Activated CD4-positive, alpha-beta memory T cell treated with anti-CD3 and anti-CD28 coated beads for 36 hours (primary cell): ENCODE measurements at regions not wholly inside any gene's neighbourhood (a gene's known extent, or its start where the extent isn't known, plus 50 kb on each side); places are given as distances from the start of the nearest gene placed in this dataset.

Experiments used
- CTCF ChIA-PET: fragments of 350-600 bp; sonication (Branson Sonifier 250); formaldehyde crosslinking; loops from one replicate; lab custom pipeline; 2021; ENCODE audit warnings: antibody characterized with exemption, inconsistent platforms; lab: Charles Lee
- POLR2A ChIA-PET: fragments of 350-600 bp; sonication (Branson Sonifier 250); formaldehyde crosslinking; loops from one replicate; lab custom pipeline; 2021; ENCODE audit warnings: antibody characterized with exemption; lab: Charles Lee
- DNase-seq: peaks from one replicate; pipeline ENCODE4 v3.0.0-alpha.2; 2020
- H3K27ac Mint-ChIP-seq: one replicate; pipeline ENCODE4 v1.8.0; 2021; ENCODE audit warnings: mixed read lengths
- H3K27me3 Mint-ChIP-seq: one replicate; pipeline ENCODE4 v1.8.0; 2021; ENCODE audit warnings: mixed read lengths
- H3K36me3 Mint-ChIP-seq: one replicate; pipeline ENCODE4 v1.8.0; 2021; ENCODE audit warnings: mixed read lengths
- H3K4me1 Mint-ChIP-seq: one replicate; pipeline ENCODE4 v1.8.0; 2021; ENCODE audit warnings: low read depth, mixed read lengths
- H3K4me3 Mint-ChIP-seq: one replicate; pipeline ENCODE4 v1.8.0; 2021; ENCODE audit warnings: mild to moderate bottlenecking, mixed read lengths
- H3K9me3 Mint-ChIP-seq: one replicate; pipeline ENCODE4 v1.8.0; 2021; ENCODE audit warnings: mixed read lengths
- intact Hi-C: fragments of 100-400 bp; cut with micrococcal nuclease; formaldehyde crosslinking; loops from one replicate; pipeline ENCODE4 v1.15.1; 2023

DNA sequence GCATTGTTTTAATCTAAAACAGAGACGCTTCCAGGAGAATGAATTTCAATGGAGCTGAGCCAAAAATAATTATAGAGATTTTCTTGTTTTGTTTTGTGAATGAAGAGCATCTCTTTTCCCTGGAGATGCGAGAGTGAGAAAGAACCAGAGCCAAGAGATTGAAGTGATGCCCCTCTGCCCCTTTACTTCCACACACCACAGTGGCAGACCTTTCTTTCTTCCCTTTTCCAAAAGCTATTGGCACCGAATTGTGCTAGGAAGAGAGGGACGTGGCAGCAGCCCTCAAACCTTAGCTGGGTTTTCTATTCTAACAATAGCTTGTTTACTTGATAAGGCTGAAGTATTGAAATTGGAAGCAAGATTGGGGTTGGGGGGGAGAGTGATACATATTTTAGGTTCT, 133.0 kb upstream of the TMEM161B start:
- DNase-seq, result no peak
- Mint-ChIP-seq H3K4me1 (no peaks in the 10 kb centered on the region), H3K27me3 (peaks cover 8% of the 10 kb centered on the region), H3K9me3 (no peaks in the 10 kb centered on the region), H3K27ac (no peak overlapping the region), H3K4me3 (no peak overlapping the region), H3K36me3 (no peaks in the 10 kb centered on the region)
- intact Hi-C loops, result no loop called here
- ChIA-PET CTCF (no interaction called here), POLR2A (no interaction called here)

GRCh38 chr5:88401228-88401627, 132.6 kb upstream of the TMEM161B start:
- DNase-seq, result no peak
- Mint-ChIP-seq H3K4me1 (no peaks in the 10 kb centered on the region), H3K36me3 (no peaks in the 10 kb centered on the region), H3K27me3 (peaks cover 12% of the 10 kb centered on the region), H3K4me3 (no peak overlapping the region), H3K9me3 (no peaks in the 10 kb centered on the region), H3K27ac (no peak overlapping the region)
- ChIA-PET CTCF (no interaction called here), POLR2A (no interaction called here)
- intact Hi-C loops, result no loop called here

DNA sequence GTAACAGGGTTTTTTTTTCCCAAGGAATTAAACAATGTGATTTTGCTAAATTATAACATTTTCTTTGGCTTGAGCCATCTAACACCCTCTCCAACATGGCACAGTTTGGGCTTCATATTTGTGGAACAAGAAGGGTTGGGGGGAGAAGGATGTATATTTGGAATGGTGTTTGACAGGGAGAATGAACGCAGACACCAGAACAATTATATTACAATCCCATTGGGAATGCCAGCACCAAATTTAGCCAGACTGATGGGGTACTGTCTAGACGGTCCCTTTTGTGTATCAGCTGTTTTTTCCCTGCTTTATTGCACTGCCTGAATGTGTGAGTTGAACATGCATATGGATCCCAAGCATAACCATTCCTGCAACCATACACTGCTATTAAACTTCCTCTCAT, 130.9 kb upstream of the TMEM161B start:
- CTCF ChIA-PET, result no interaction called here
- no peak overlapping the region for H3K4me3 Mint-ChIP-seq
- H3K9me3 Mint-ChIP-seq, result no peaks in the 10 kb centered on the region
- DNase-seq, result no peak
- intact Hi-C loops, result no loop called here
- POLR2A ChIA-PET, result no interaction called here
- no peaks in the 10 kb centered on the region for H3K4me1 Mint-ChIP-seq
- H3K27me3 Mint-ChIP-seq, result peaks cover 14% of the 10 kb centered on the region
- no peak overlapping the region for H3K27ac Mint-ChIP-seq
- H3K36me3 Mint-ChIP-seq, result no peaks in the 10 kb centered on the region

GRCh38 chr5:88398316-88398715, 129.7 kb upstream of the TMEM161B start:
- ChIA-PET CTCF (no interaction called here), POLR2A (no interaction called here)
- intact Hi-C loops, result no loop called here
- DNase-seq, result no peak
- Mint-ChIP-seq H3K9me3 (no peaks in the 10 kb centered on the region), H3K27me3 (peaks cover 14% of the 10 kb centered on the region), H3K36me3 (no peaks in the 10 kb centered on the region), H3K4me3 (no peak overlapping the region), H3K27ac (no peak overlapping the region), H3K4me1 (no peaks in the 10 kb centered on the region)

GRCh38 chr5:88396751-88397281, 128.2 kb upstream of the TMEM161B start:
- intact Hi-C loops, result no loop called here
- CTCF ChIA-PET, result no interaction called here

GRCh38 chr5:88396000-88396535, 127.4 kb upstream of the TMEM161B start:
- H3K4me3 Mint-ChIP-seq, result no peak overlapping the region
- no peaks in the 10 kb centered on the region for H3K36me3 Mint-ChIP-seq
- H3K4me1 Mint-ChIP-seq, result no peaks in the 10 kb centered on the region
- CTCF ChIA-PET, result no interaction called here
- POLR2A ChIA-PET, result no interaction called here
- no peak overlapping the region for H3K27ac Mint-ChIP-seq
- H3K9me3 Mint-ChIP-seq, result no peaks in the 10 kb centered on the region
- no peak for DNase-seq
- intact Hi-C loops, result no loop called here
- H3K27me3 Mint-ChIP-seq, result peaks cover 15% of the 10 kb centered on the region

More at GRCh38 chr5:88396751-88397281, 128.2 kb upstream of the TMEM161B start:
- POLR2A ChIA-PET, result interaction anchor here (0.6 kb wide), 1 partner anchor 968 kb away, joined by 3 read pairs; no protein-coding TSS in a partner anchor
- no peak overlapping the region for H3K4me3 Mint-ChIP-seq
- H3K9me3 Mint-ChIP-seq, result no peaks in the 10 kb centered on the region
- H3K36me3 Mint-ChIP-seq, result no peaks in the 10 kb centered on the region
- DNase-seq, result no peak
- H3K27ac Mint-ChIP-seq, result no peak overlapping the region
- no peaks in the 10 kb centered on the region for H3K4me1 Mint-ChIP-seq
- H3K27me3 Mint-ChIP-seq, result peaks cover 14% of the 10 kb centered on the region

- no peaks in the 10 kb centered on the region for H3K4me1 Mint-ChIP-seq
- peaks cover 16% of the 10 kb centered on the region for H3K27me3 Mint-ChIP-seq
- intact Hi-C loops, result no loop called here
- DNase-seq, result no peak
- POLR2A ChIA-PET, result no interaction called here
- no peaks in the 10 kb centered on the region for H3K9me3 Mint-ChIP-seq
- H3K36me3 Mint-ChIP-seq, result no peaks in the 10 kb centered on the region
- no peak overlapping the region for H3K27ac Mint-ChIP-seq
- CTCF ChIA-PET, result no interaction called here
- H3K4me3 Mint-ChIP-seq, result no peak overlapping the region
Measured at GRCh38 chr5:88395264-88395663, 126.6 kb upstream of the TMEM161B start.

DNA sequence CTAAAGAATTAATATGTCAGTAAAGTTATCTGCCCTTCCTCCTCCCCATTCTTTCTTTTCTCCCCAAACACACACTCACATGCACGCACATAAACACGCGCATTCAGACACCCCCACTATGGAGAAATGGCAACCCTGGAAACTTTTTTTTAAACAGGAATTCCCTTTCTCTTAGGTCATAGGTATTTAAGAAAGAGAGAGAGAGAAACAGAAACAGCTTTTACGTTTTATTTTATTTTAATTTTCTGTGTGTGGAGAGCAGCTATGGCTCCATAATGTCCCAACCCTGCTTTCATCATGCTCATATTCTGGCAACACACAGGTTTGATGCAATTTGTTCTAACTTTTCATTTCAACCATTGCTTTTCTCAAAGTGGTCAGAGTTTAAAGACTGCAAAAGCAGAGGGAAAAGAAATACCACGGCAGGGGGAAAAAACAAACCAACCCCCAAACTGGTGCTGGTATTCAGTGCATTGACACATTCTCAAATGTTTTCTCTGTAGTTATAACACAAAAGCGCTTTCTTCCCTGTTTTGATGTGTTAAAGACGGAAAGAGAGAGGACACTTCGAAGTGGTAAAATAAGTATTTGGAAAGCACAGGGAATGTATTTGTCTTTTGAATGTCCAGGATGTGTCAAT, 126.0 kb upstream of the TMEM161B start:
- peaks cover 20% of the 10 kb centered on the region for H3K27me3 Mint-ChIP-seq
- no peak overlapping the region for H3K4me3 Mint-ChIP-seq
- no peaks in the 10 kb centered on the region for H3K9me3 Mint-ChIP-seq
- no peaks in the 10 kb centered on the region for H3K36me3 Mint-ChIP-seq
- ChIA-PET POLR2A (no interaction called here), CTCF (no interaction called here)
- H3K4me1 Mint-ChIP-seq, result no peaks in the 10 kb centered on the region
- no peak for DNase-seq
- intact Hi-C loops, result no loop called here
- H3K27ac Mint-ChIP-seq, result no peak overlapping the region

GRCh38 chr5:88393716-88394535, 125.3 kb upstream of the TMEM161B start:
- Mint-ChIP-seq H3K27ac (no peak overlapping the region), H3K9me3 (no peaks in the 10 kb centered on the region), H3K4me1 (no peaks in the 10 kb centered on the region), H3K4me3 (no peak overlapping the region), H3K36me3 (no peaks in the 10 kb centered on the region), H3K27me3 (peaks cover 20% of the 10 kb centered on the region)
- ChIA-PET CTCF (no interaction called here), POLR2A (no interaction called here)
- DNase-seq, result no peak
- intact Hi-C loops, result no loop called here

GRCh38 chr5:88393042-88393441, 124.4 kb upstream of the TMEM161B start:
- intact Hi-C loops, result no loop called here
- peaks cover 20% of the 10 kb centered on the region for H3K27me3 Mint-ChIP-seq
- no peaks in the 10 kb centered on the region for H3K36me3 Mint-ChIP-seq
- no peak overlapping the region for H3K27ac Mint-ChIP-seq
- no peak overlapping the region for H3K4me3 Mint-ChIP-seq
- no peaks in the 10 kb centered on the region for H3K4me1 Mint-ChIP-seq
- no peak for DNase-seq
- POLR2A ChIA-PET, result no interaction called here
- no peaks in the 10 kb centered on the region for H3K9me3 Mint-ChIP-seq
- CTCF ChIA-PET, result no interaction called here

DNA sequence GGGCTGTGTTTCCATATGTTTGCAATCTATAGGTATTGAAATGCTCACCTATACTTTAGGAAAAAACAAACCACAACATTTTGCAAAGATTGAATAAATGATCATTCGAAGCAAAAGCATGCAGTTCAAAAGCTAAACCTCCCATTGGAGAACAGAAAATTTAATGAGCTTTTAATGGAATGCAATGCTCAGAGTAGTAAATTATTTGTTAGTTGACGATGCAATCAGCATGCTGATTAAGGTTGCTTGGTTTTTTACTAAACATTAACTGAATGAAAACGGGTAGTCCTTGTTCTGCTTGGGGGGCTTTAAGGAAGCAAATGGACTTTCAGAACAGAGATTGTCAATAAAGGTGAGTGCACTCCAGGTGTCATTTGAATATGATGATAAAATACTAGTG, 123.3 kb upstream of the TMEM161B start:
- H3K4me1 Mint-ChIP-seq, result no peaks in the 10 kb centered on the region
- peaks cover 20% of the 10 kb centered on the region for H3K27me3 Mint-ChIP-seq
- H3K36me3 Mint-ChIP-seq, result no peaks in the 10 kb centered on the region
- no peak overlapping the region for H3K27ac Mint-ChIP-seq
- H3K9me3 Mint-ChIP-seq, result no peaks in the 10 kb centered on the region
- DNase-seq, result no peak
- intact Hi-C loops, result no loop called here
- POLR2A ChIA-PET, result no interaction called here
- CTCF ChIA-PET, result no interaction called here
- no peak overlapping the region for H3K4me3 Mint-ChIP-seq

GRCh38 chr5:88391116-88391515, 122.5 kb upstream of the TMEM161B start:
- H3K36me3 Mint-ChIP-seq, result no peaks in the 10 kb centered on the region
- H3K27ac Mint-ChIP-seq, result no peak overlapping the region
- H3K9me3 Mint-ChIP-seq, result no peaks in the 10 kb centered on the region
- H3K4me1 Mint-ChIP-seq, result no peaks in the 10 kb centered on the region
- H3K27me3 Mint-ChIP-seq, result peaks cover 15% of the 10 kb centered on the region
- ChIA-PET POLR2A (no interaction called here), CTCF (no interaction called here)
- H3K4me3 Mint-ChIP-seq, result no peak overlapping the region
- no peak for DNase-seq
- intact Hi-C loops, result no loop called here
